ENCODE measurements at regions not wholly inside any gene's neighbourhood (a gene's known extent, or its start where the extent isn't known, plus 50 kb on each side); places are given as distances from the start of the nearest gene placed in this dataset.
A peak's percentile ranks its signal among the peaks of the same experiment; 100 is the strongest.

GRCh38 chr16:52896478-52897164, 156.1 kb downstream of the CHD9NB start:
- DNase-seq (ENCODE audit: low read depth in 4 of 4, low spot score in 3 of 4) = no peak

GRCh38 chr16:52874042-52874441, 178.7 kb downstream of the CHD9NB start:
- no peak for DNase-seq (ENCODE audit: low read depth in 4 of 4, low spot score in 3 of 4)

DNA sequence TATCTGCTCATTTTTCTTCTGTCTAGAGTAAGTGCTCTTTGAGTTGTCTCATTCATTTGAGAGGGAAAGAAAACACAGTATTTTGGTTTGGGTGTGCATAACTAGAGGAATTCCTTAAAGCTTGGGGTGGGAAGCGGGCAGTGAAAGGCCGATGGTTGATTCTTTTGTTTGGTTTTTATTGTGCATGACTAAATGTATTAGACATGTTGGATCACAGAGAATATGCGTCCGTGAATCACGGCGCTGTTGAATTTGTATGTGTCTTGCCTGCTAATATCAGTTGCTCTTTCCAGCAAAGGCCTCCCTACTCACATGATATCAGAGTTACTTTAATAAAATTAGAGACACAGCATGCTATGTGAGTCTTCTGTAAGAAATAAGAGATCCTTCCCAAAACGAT, 180.0 kb downstream of the CHD9NB start:
- DNase-seq (ENCODE audit: low read depth in 4 of 4, low spot score in 3 of 4) = no peak

DNA sequence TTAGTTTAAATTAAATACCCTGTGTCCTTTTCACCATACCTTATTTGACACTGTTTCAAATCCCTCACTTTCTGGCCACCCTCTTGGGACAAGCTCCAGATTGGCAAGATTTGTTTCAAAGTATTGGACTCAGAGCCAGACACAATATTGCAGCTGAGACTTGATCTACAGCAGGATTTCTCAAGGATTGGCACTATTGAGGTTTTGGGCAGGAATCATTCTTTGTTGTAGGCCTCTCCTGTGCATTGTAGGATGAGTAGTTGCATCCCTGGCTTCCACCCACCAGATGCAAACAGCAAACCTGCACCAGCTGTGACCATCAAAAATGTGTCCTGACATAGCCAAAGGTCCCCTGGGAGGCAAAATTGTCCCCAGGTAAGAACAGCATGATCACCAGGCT, 181.2 kb downstream of the CHD9NB start:
- no peak for DNase-seq (ENCODE audit: low read depth in 4 of 4, low spot score in 3 of 4)

DNA sequence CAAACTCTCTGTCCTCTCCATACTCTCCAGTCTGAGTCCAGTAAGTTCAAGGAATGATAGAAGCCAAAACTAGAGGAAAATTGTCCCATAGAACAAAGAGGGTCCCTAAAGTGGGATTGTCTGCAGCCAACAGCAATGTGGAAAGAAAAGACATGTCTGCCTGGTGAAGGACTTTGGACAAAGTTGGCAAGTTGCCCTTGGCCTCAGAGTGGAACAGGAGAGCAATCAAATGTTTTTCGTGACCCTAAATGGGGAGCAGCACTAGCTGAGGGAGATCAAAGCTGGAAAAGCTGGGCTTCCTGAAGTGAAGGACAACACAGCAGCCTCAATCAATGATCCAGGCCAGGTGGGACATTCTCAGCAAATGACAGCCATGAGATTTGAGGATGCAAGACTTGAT, 183.5 kb downstream of the CHD9NB start:
- no peak for DNase-seq (ENCODE audit: low read depth in 4 of 4, low spot score in 3 of 4)

DNA sequence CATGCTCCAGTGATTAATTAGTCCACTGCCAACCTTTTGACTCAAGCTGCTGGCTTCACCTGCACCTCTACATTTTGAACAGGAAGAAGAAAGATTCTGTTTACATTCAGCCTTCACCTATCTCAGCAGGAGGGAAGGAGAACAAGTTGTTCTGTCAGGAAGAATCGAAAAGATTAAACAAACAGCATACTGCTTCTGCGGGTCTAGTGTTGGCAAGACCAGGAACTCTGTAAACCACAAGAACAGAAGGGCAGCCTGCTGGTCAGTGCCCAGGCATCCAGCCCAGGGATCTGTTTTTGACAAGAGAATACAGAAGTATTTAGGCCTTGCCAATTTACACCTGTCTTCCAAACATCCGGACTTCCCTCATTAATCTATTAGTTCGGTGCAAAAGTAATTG, 189.7 kb downstream of the CHD9NB start:
- no peak for DNase-seq (ENCODE audit: low read depth in 4 of 4, low spot score in 3 of 4)

- DNase-seq (ENCODE audit: low read depth in 4 of 4, low spot score in 3 of 4) = peak; percentile 19 to 40 (median 24)
Observed at GRCh38 chr16:52861614-52862022, 191.1 kb downstream of the CHD9NB start.

DNA sequence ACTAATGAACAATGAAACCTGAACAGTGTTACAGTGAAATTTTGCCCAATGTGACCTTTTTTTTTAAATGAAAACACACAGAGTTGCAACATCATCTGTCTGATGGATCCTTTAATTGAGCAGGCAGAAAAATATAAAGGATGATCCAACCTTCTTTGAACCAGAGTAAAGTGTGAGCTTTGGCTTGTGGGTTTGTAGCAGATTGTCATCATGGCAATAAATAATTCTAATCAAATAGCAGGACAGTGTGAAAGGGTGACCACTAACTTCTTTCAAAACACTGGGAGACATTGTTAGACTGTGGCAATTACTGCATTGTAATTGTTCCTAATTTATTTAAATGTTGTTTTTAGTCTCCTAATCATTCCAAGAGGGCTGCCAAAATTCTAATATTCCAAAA, 197.2 kb downstream of the CHD9NB start:
- DNase-seq (ENCODE audit: low read depth in 4 of 4, low spot score in 3 of 4) = no peak

DNA sequence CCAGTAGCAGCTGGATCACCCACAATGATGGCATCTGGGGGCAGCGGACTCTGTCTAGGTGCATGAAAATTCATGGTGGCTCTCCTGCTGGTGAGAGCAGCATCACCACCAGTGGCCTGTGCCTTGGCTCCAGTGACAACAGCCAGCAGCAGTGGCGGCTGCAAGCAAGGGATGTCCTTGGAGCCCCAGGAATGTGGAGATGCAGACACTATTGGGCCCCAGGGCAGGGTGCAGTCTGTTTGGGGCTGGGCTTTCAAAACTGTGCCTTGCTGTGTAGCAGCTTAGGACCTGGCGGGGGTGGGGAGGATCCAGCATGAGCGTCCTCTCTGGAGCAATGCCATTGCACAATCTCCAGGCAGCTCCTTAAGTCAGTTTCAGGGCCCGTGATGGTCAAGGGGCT, 199.7 kb downstream of the CHD9NB start:
- no peak for DNase-seq (ENCODE audit: low read depth in 4 of 4, low spot score in 3 of 4)

DNA sequence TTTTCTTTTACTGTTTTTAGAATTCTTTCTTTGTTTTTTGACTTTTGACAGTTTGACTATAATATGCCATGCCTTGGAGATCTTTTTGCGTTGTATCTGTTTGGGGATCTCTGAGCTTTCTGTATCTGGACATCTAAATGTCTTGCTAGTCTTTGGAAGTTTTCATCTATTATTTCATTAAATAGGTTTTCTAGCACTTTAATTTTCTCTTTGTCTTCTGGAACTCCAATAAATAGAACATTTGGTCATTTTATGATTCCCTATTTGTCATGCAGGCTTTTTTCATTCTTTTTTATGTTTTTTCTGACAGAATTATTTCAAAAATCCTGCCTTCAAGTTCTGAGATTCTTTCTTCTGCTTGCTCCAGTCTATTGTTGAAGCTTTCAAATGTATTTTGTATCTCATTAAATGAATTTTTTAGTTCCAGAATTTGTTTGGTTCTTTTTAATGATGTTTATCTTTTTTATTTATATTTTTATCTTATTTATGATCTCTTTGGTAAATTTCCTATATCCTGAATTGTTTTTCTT, 201.4 kb downstream of the CHD9NB start:
- no peak for DNase-seq (ENCODE audit: low read depth in 4 of 4, low spot score in 3 of 4)

GRCh38 chr16:52843381-52843780, 209.3 kb downstream of the CHD9NB start:
- no peak for DNase-seq (ENCODE audit: low read depth in 4 of 4, low spot score in 3 of 4)

DNA sequence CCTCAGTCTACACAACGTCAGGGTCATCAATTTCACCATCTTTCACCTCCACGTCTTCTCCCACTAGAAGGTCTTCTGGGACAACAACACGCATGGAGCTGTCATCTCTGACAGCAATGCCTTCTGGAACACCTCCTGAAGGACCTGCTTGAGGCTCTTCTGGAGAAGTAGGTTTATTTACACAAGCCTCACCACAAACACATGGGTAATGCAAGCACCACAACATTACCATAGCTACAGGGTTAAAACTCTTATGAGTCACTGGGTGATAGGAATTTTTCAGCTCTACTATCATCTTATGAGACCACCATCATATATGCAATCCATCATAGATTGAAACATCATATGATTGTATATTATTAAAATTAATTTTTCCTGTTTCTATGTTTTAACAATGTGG, 215.4 kb downstream of the CHD9NB start:
- DNase-seq (ENCODE audit: low read depth in 4 of 4, low spot score in 3 of 4) = no peak

GRCh38 chr16:52834736-52835465, 217.8 kb downstream of the CHD9NB start:
- no peak for DNase-seq (ENCODE audit: low read depth in 4 of 4, low spot score in 3 of 4)

DNA sequence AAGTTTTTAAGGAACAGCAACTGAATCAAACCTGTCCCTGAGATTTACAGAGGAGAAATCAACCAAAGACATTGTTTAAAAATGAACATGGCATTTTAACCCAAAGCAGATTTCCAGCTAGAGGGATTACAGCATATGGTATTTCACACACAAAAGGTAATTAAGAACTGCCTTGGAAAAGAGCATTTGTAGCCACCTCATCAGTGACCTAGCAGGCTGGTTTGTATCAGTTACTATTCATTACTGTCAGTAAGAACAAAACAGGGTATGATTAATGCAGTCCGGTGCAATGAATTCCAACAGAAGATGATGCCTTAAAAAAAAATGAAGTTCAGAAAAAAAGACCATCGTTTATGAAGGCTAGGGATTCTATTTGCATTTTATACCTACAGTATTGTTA, 219.9 kb downstream of the CHD9NB start:
- DNase-seq (ENCODE audit: low read depth in 4 of 4, low spot score in 3 of 4) = no peak

DNA sequence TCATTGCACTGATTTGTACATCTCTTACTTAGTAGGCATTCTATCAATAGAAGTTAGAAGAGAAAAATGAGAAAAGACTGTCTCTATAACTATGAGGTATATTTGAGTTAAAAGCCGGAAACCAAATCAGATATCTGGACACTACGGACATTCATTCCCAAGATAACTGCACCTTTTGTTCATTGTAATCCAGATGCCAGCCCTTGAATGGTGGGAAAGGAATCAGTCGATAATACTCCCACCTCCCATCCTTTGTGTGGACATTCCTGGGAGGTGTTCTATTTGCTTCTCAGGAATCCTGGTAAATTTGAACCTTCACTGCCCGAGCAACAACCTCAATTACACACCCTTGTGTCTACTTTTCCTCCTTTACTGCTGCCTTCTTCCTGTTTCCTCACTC, 225.2 kb downstream of the CHD9NB start:
- DNase-seq (ENCODE audit: low read depth in 4 of 4, low spot score in 3 of 4) = no peak

GRCh38 chr16:52825892-52826291, 226.8 kb downstream of the CHD9NB start:
- no peak for DNase-seq (ENCODE audit: low read depth in 4 of 4, low spot score in 3 of 4)

- DNase-seq (ENCODE audit: low read depth in 4 of 4, low spot score in 3 of 4) = no peak
Observed at GRCh38 chr16:52819808-52820207, 232.9 kb downstream of the CHD9NB start.

DNA sequence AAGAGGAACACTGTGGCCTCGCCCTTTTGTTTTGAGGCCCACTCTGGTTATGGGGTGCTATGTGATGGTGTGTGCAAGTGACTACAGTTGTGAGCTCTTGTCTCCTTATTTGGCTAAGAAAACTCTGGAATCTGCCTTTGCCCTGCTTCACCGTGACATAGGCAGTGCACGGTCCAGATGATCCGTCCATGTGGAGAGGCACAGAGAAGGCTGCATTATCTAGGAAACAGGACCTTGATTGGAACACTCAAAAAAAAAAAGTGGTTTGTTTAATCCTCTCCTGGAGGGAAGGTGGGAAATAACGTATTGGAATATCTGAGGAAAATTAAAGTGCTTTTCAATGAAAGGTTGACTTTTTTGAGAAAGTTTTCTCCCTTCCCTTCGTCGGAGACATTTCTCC, 233.3 kb downstream of the CHD9NB start:
- no peak for DNase-seq (ENCODE audit: low read depth in 4 of 4, low spot score in 3 of 4)

GRCh38 chr16:52817696-52818095, 235.0 kb downstream of the CHD9NB start:
- no peak for DNase-seq (ENCODE audit: low read depth in 4 of 4, low spot score in 3 of 4)

GRCh38 chr16:52816993-52817392, 235.7 kb downstream of the CHD9NB start:
- no peak for DNase-seq (ENCODE audit: low read depth in 4 of 4, low spot score in 3 of 4)

GRCh38 chr16:52812678-52813556, 239.8 kb downstream of the CHD9NB start:
- DNase-seq (ENCODE audit: low read depth in 4 of 4, low spot score in 3 of 4) = no peak

All from left renal pelvis (tissue), 4 donors.